NT2/D1 (cell line): ENCODE measurements at regions not wholly inside any gene's neighbourhood (a gene's known extent, or its start where the extent isn't known, plus 50 kb on each side); places are given as distances from the start of the nearest gene placed in this dataset.

Source experiments
- DNase-seq: peaks from one replicate; pipeline ENCODE4 v3.0.0-alpha.2; 2011; ENCODE audit warnings: low read depth, low spot score
- H3K27me3 ChIP-seq: 2 replicates; pipeline ENCODE4 v1.6.0; 2011; ENCODE audit warnings: mild to moderate bottlenecking; ENCODE audit not compliant: insufficient read length, insufficient read depth
- H3K36me3 ChIP-seq: 2 replicates; pipeline ENCODE4 v1.6.1; 2011; ENCODE audit warnings: mild to moderate bottlenecking, low read length, mixed read lengths; ENCODE audit not compliant: insufficient read depth, insufficient read length
- H3K4me1 ChIP-seq: 2 replicates; pipeline ENCODE4 v1.5.1; 2011; ENCODE audit not compliant: insufficient read depth, insufficient read length
- H3K4me3 ChIP-seq: 2 replicates; pipeline ENCODE4 v1.5.1; 2011; ENCODE audit warnings: low read depth; ENCODE audit not compliant: insufficient read length
- H3K9ac ChIP-seq: 2 replicates; pipeline ENCODE4 v1.6.0; 2011; ENCODE audit warnings: low read depth; ENCODE audit not compliant: insufficient read length
- H3K9me3 ChIP-seq: 2 replicates; pipeline ENCODE4 v1.5.1; 2011; ENCODE audit warnings: mild to moderate bottlenecking, low read length; ENCODE audit not compliant: insufficient read depth
- SUZ12 ChIP-seq: IDR thresholded peaks from 2 replicates; pipeline ENCODE4 v1.6.1; 2011; ENCODE audit not compliant: insufficient read length, insufficient read depth; ENCODE audit errors: extremely low read depth
- YY1 ChIP-seq: IDR thresholded peaks from 2 replicates; pipeline ENCODE4 v1.6.1; 2011; ENCODE audit not compliant: insufficient read length, insufficient read depth
- ZNF274 ChIP-seq: IDR thresholded peaks from 2 replicates; pipeline ENCODE4 v1.6.1; 2011; ENCODE audit warnings: mild to moderate bottlenecking, low read depth, low read length

DNA sequence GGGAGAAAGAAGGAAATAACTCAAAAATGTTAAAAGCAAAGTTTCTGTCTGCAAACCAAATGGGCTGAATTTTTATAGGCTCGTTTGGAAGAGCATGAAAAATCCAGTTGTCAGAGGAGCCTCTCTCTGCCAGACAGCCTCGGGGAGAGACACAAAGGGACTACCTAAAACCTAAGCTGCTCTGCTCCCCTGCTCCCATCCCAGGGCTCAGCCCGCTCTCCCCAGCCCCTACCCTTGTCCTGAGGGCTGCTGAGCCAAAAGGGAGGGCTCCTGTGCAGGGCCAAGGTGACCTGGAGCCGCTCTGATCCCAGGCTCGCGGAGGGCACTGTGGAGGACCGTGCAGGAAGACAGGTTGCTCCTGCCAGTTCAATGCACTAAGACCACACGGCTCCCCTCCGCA, 96.7 kb upstream of the UQCRFS1 start:
- Histone ChIP-seq H3K9me3 (no peaks in the 10 kb centered on the region), H3K36me3 (no peaks in the 10 kb centered on the region), H3K4me1 (peaks cover 12% of the 10 kb centered on the region), H3K9ac (peak overlapping the region; percentile 5), H3K4me3 (no peak overlapping the region), H3K27me3 (peaks cover 61% of the 10 kb centered on the region)
- DNase-seq = no peak
- no peak for TF ChIP-seq SUZ12

DNA sequence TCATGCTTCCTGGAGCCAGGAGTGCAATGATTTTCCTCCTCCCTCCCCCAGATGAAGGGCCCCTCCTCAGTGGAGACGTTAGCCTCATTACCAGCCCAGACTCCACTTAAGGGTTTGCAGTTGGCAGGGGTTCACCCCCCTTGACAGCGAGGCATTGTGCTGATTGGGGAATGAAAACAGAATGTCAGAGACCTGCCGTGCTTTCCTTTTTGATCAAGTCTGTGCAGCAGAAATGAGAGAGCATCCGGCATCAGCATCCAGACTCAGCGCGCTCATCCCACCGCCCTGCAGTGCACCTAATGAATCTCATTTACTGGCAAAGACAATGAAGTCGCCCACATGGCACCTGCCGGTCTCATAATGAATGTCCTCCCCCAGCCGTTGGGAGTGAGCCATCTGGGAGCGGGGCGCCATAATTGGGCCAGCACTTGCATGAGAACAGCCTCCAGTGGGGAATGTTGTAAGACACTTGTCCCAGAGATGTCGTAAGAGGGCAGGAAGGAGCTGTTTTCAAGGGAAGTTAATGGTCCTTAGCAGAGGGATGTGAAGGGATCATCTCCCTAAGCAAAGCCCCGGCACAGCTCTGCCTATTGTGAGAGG, 98.3 kb upstream of the UQCRFS1 start:
- no peak for DNase-seq
- Histone ChIP-seq H3K4me3 (no peak overlapping the region), H3K9ac (no peak overlapping the region), H3K27me3 (peaks cover 56% of the 10 kb centered on the region), H3K36me3 (no peaks in the 10 kb centered on the region), H3K4me1 (peaks cover 12% of the 10 kb centered on the region), H3K9me3 (no peaks in the 10 kb centered on the region)
- peak; percentile 22 for TF ChIP-seq YY1
- no peak for TF ChIP-seq ZNF274

DNA sequence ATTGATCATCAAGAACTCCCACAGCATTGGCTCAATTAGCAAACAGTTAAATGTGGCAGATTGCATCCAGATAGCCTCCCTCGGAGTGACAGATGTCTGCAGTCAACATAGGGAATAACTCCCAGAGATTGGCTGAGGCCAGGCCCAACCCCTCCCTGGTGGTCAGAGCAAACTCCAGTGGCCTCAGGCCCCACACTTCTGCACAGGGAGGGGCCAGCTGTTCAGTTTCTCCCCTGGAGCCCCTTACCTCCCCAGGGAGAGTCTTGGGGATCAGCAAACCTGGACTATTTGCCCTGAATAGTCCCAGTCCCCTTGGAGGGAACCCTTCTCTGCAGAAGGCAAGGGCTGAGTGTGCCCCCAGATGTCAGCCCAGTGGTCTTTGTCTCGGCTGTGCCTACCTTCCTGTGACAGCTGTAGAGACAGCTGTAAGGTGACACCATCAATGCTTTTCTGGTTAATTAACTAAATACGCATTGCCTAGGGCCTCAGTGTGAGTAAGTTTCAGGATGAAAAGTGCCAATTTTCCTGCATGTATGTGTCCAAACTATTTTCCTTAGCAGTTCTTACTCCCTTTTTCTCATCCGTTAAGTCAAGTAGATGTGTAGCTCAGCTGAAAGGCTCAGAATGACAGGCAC, 102.7 kb upstream of the UQCRFS1 start:
- no peak overlapping the region for H3K4me3 ChIP-seq
- no peaks in the 10 kb centered on the region for H3K9me3 ChIP-seq
- TF ChIP-seq YY1 (no peak), SUZ12 (no peak), ZNF274 (no peak)
- H3K27me3 ChIP-seq = peaks cover 28% of the 10 kb centered on the region
- H3K36me3 ChIP-seq = no peaks in the 10 kb centered on the region
- DNase-seq = no peak
- H3K4me1 ChIP-seq = peaks cover 5% of the 10 kb centered on the region
- no peak overlapping the region for H3K9ac ChIP-seq

DNA sequence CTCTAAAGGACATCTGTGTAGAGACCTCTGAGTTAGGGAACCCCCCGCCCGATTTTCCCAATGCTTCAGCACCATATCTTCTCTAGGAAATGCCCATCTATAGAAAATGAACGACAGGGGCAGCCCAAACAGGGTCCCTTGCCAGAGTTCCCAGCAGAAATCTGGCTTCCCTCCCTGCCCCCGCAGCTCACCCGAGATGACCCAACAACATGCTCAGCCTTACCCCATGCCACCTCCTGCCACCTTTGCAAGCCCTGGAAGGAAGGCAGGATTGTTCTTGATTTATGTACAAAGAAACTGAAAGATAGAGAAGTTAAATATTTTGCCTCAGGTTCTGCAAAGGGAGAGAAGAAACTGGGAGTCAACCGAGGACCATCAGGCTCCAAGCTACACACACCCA, 105.6 kb upstream of the UQCRFS1 start:
- H3K27me3 ChIP-seq = no peaks in the 10 kb centered on the region

DNA sequence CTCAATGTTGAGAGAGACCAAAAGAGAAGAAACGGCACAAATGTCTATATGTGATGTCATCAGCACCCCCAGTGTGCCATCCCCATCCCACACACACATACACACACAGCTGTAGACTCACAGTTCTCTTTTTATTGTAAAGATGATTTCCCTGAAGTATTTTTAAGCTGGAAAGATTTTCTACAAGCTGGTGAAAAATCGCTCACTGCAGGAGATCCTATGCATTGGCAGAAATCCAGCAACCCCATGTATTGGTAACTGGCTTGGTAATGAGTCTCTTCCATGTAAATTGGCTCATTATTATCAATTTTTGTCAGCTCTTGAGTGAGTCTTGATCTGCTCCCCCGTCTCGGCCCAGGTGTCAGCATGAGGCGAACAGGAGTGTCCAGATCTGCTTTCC, 107.1 kb upstream of the UQCRFS1 start:
- Histone ChIP-seq H3K4me1 (no peaks in the 10 kb centered on the region), H3K27me3 (no peaks in the 10 kb centered on the region), H3K36me3 (no peaks in the 10 kb centered on the region), H3K4me3 (no peak overlapping the region), H3K9ac (no peak overlapping the region), H3K9me3 (no peaks in the 10 kb centered on the region)
- DNase-seq = no peak
- TF ChIP-seq SUZ12 (no peak), ZNF274 (no peak), YY1 (no peak)

More for the DNA sequence above, 105.6 kb upstream of the UQCRFS1 start:
- H3K4me1 ChIP-seq = no peaks in the 10 kb centered on the region
- H3K9me3 ChIP-seq = no peaks in the 10 kb centered on the region
- H3K9ac ChIP-seq = no peak overlapping the region
- DNase-seq = no peak
- H3K36me3 ChIP-seq = no peaks in the 10 kb centered on the region
- TF ChIP-seq YY1 (no peak), SUZ12 (no peak), ZNF274 (no peak)
- H3K4me3 ChIP-seq = no peak overlapping the region

DNA sequence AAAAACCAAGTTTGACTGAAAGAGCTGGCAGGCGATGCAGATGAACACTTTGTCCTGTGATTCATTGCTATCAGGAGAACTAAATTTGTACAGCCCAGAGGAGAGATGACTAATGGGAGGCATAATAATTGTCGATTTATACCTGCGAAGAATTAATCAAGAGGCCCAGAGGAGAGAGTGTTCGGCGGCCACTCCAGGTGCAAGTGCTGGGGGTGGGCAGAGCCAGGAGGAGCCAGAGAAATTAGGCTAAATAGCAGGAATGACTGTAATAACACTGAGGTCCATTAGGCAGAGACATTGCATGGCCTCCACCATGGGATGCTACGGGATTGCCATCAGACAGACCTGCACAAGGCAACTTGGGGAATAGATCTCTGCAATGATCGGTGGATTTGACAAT, 107.7 kb upstream of the UQCRFS1 start:
- H3K9ac ChIP-seq = no peak overlapping the region
- no peaks in the 10 kb centered on the region for H3K4me1 ChIP-seq
- H3K9me3 ChIP-seq = no peaks in the 10 kb centered on the region
- no peaks in the 10 kb centered on the region for H3K36me3 ChIP-seq
- no peak for TF ChIP-seq SUZ12
- TF ChIP-seq ZNF274 = no peak
- TF ChIP-seq YY1 = no peak
- no peak overlapping the region for H3K4me3 ChIP-seq
- H3K27me3 ChIP-seq = no peaks in the 10 kb centered on the region
- DNase-seq = no peak

DNA sequence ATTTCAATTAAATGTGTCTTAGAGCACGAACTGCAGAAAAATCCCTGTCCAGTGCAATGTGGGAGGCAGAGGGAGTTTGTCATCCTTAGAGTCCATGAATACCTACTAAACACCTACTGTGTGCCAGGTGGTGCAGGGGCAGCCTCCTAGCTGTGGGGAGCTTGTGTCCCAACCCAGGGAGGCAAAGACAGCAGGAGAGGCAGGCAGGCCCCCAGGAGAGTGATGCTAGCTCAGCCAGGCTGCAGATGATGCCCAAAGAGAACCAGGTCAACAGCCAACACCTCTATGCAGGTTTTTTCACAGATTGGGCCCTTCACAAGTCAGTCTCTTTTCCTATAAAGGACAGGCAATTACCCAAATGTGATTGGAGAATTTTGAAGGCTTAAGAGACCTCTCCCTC, 108.2 kb upstream of the UQCRFS1 start:
- H3K4me3 ChIP-seq = no peak overlapping the region
- no peak for DNase-seq
- no peaks in the 10 kb centered on the region for H3K27me3 ChIP-seq
- no peaks in the 10 kb centered on the region for H3K9me3 ChIP-seq
- H3K9ac ChIP-seq = no peak overlapping the region
- no peaks in the 10 kb centered on the region for H3K4me1 ChIP-seq
- no peaks in the 10 kb centered on the region for H3K36me3 ChIP-seq
- TF ChIP-seq SUZ12 (no peak), ZNF274 (no peak), YY1 (no peak)

DNA sequence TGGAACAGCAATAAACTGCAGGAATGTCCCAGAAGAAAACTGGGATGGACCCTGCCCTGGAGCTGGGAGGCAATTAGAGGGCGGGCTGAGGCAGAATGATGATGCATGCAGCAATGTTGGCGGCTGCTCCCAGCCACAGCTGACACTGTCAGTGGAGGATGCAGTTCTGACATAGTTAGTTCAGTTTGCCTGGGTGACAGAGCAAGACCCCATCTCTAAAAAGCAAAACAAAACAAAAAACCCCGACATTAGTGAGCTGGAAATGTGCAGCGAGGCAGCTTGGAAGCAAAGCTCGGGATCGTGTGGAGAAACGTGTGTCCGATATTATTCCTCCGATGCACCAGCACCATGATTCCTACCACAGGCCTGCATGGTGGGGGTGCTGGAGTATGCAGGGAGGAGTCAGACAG, 110.1 kb upstream of the UQCRFS1 start:
- Histone ChIP-seq H3K27me3 (no peaks in the 10 kb centered on the region), H3K4me1 (peaks cover 2% of the 10 kb centered on the region), H3K9ac (peak overlapping the region; percentile 5), H3K4me3 (no peak overlapping the region), H3K9me3 (no peaks in the 10 kb centered on the region), H3K36me3 (no peaks in the 10 kb centered on the region)
- no peak for TF ChIP-seq SUZ12
- TF ChIP-seq YY1 = no peak
- no peak for TF ChIP-seq ZNF274
- no peak for DNase-seq
